ENCODE measurements at regions not wholly inside any gene's neighbourhood (a gene's known extent, or its start where the extent isn't known, plus 50 kb on each side); places are given as distances from the start of the nearest gene placed in this dataset.

DNA sequence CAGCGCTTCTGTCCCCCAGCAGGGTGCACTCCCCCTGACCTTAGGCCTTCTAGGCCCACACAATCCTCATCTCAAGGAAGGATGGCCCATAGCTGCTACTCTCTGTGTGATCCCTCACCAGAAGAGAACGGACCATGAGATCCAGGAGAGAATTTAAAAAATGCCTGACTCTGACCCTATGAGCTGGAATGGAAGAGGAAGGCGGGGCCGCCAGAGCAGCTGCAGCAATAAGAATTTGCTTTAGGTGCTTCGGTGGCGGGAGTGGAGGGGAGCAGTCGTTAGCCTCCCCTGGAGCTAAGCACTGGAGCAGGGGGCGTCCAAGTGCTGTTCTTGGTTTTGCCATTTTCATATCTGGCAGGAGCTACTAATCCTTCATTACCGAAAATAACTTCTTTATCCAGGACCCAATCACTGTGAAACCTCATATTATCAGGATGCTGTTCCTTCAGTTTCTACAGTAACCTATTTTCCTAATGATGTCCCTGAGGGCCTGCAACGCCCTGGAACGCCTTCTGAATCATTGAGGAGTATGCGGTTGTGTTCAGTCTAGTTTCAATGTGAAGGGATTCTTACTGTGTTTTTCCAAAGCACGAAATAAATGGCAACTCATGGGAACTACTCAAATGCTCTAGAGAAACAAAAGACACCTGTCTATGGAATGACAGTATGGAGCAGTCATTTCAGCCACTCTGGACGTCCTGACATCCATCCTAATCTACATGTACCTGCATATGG is 105.1 kb upstream of the SIX2 start:
- no peak for DNase-seq (ENCODE audit: extremely low read depth, low read depth)
- TF ChIP-seq CTCF (IDR thresholded peaks at IDR 0.05; ENCODE audit: low read depth, low read length, missing control alignments), result no peak
- no peak overlapping the region for H3K4me3 ChIP-seq (replicated peaks; ENCODE audit: low read depth, low read length)

GRCh38 chr2:45112750-45113149 is 103.5 kb upstream of the SIX2 start:
- TF ChIP-seq CTCF (IDR thresholded peaks at IDR 0.05; ENCODE audit: low read depth, low read length, missing control alignments), result no peak
- H3K4me3 ChIP-seq (replicated peaks; ENCODE audit: low read depth, low read length), result no peak overlapping the region
- no peak for DNase-seq (ENCODE audit: extremely low read depth, low read depth)

- DNase-seq (ENCODE audit: extremely low read depth, low read depth), result no peak
- TF ChIP-seq CTCF (IDR thresholded peaks at IDR 0.05; ENCODE audit: low read depth, low read length, missing control alignments), result no peak
- no peak overlapping the region for H3K4me3 ChIP-seq (replicated peaks; ENCODE audit: low read depth, low read length)
Measured at GRCh38 chr2:45105050-45105582, 95.9 kb upstream of the SIX2 start.

- TF ChIP-seq CTCF (IDR thresholded peaks at IDR 0.05; ENCODE audit: low read depth, low read length, missing control alignments), result no peak
- no peak overlapping the region for H3K4me3 ChIP-seq (replicated peaks; ENCODE audit: low read depth, low read length)
- DNase-seq (ENCODE audit: extremely low read depth, low read depth), result no peak
Measured at GRCh38 chr2:45104429-45104828, 95.2 kb upstream of the SIX2 start.

DNA sequence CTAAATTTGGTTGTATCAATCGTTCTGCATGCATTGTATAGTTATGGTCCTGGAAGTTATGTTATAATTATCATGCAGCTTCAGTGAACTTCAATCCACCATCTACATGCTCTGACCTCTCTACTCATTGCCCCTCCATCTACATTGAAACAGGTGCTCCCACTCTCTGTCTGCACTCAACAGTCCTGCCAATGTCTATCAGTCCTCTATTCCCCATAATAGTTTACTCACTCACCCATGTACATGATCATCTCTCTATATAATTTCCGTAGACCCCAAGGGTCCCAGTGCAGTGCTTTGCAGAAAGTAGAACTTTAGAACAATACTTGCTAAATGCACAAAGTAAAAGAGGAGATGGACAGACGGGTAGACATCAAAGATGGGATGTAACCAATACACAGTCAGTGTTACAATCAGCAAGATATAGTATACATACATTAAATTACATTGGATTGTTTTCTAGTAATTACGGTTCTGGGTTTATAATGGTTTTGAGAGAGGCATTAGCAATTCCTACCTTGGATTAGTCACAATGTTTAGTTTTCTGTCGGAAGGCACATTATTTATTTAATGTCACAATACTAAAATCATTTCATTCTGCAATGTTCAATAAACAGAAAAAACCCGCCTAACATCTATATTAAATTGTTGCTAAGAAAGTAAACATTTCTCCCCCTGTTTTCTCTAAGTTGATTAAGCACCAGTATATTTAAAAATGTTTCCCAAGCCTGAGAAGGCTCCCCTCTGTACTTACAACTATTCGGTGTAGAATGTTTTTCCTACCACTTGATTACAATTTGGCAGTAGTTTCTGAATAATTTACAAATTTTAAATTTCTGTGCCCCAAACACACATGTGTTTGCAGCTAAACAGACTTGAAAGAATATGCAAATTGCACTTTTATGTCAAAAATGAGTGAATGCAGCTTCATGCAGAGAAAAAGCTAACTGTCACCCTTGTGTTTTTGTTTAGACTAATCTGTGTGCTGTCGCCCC is 94.4 kb upstream of the SIX2 start:
- DNase-seq (ENCODE audit: extremely low read depth, low read depth), result no peak
- no peak overlapping the region for H3K4me3 ChIP-seq (replicated peaks; ENCODE audit: low read depth, low read length)
- no peak for TF ChIP-seq CTCF (IDR thresholded peaks at IDR 0.05; ENCODE audit: low read depth, low read length, missing control alignments)

- H3K4me3 ChIP-seq (replicated peaks; ENCODE audit: low read depth, low read length), result no peak overlapping the region
- DNase-seq (ENCODE audit: extremely low read depth, low read depth), result no peak
- TF ChIP-seq CTCF (IDR thresholded peaks at IDR 0.05; ENCODE audit: low read depth, low read length, missing control alignments), result no peak
Measured at GRCh38 chr2:45102579-45103117, 93.4 kb upstream of the SIX2 start.
